Transverse colon (tissue), 4 donors: ENCODE measurements at regions not wholly inside any gene's neighbourhood (a gene's known extent, or its start where the extent isn't known, plus 50 kb on each side); places are given as distances from the start of the nearest gene placed in this dataset.

Experiments
- CTCF ChIP-seq, 5 experiments: fragments of 200-600 bp in 3 of 5; fragments of 450-650 bp in 2 of 5; sonication (generic) in 3 of 5; IDR thresholded peaks; 1 replicate in 2 of 5; 2 replicates in 3 of 5; pipeline ENCODE4 v1.5.1; 2016 to 2017; ENCODE audit warnings: antibody characterized with exemption in 5 of 5, inconsistent platforms in 3 of 5, mild to moderate bottlenecking in 2 of 5, moderate library complexity in 1 of 5
- POLR2A ChIP-seq: fragments of 450-650 bp; IDR thresholded peaks from one replicate; pipeline ENCODE4 v1.6.1; 2016; ENCODE audit warnings: antibody characterized with exemption, mild to moderate bottlenecking, moderate library complexity
- POLR2AphosphoS5 ChIP-seq, 3 donors: sonication (generic); formaldehyde crosslinking; IDR thresholded peaks; one replicate each; pipeline ENCODE4 v1.6.1; 2016; ENCODE audit warnings: antibody characterized with exemption in 3 of 3

GRCh38 chr4:9599266-9599665 is 155.1 kb downstream of the DEFB131A start:
- no peak for TF ChIP-seq CTCF (IDR thresholded peaks at IDR 0.05)
- TF ChIP-seq POLR2AphosphoS5 (IDR thresholded peaks at IDR 0.05): no peak
- TF ChIP-seq POLR2A: no peak
